ENCODE measurements at regions not wholly inside any gene's neighbourhood (a gene's known extent, or its start where the extent isn't known, plus 50 kb on each side); places are given as distances from the start of the nearest gene placed in this dataset.
"Not testable (repeated sequence)": the region's sequence is repeated elsewhere in the genome, so short reads cannot be mapped to it uniquely, and the experiment has no call there.

DNA sequence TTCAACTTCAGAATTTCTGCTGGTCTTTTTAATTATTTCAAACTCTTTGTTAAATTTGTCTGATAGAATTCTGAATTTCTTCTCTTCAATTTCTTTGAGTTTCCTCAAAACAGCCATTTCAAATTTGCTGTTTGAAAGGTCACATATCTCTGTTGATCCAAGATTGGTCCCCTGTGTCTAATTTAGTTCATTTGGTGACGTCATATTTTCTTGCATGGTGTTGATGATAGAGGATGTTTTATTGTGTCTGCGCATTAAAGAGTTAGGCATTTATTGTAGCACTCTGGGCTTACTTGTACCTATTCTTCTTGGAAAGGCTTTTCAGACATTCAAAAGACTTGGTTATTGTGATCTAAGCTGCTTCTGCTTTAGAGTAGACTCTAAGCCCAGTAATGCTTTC is 698.4 kb upstream of the LRRTM1 start:
- Histone ChIP-seq H3K9ac (ENCODE audit: low read depth, low read length) (no peak overlapping the region), H3K27me3 (ENCODE audit: control insufficient read depth, insufficient read depth, low read length) (no peaks in the 10 kb centered on the region), H3K4me1 (ENCODE audit: control insufficient read depth, insufficient read depth, low read length) (no peaks in the 10 kb centered on the region), H3K36me3 (ENCODE audit: control insufficient read depth, insufficient read depth, low read length) (no peaks in the 10 kb centered on the region), H3K9me3 (ENCODE audit: control insufficient read depth, insufficient read depth, low read length) (no peaks in the 10 kb centered on the region), H3K4me3 (ENCODE audit: low read depth, low read length) (no peak overlapping the region)

DNA sequence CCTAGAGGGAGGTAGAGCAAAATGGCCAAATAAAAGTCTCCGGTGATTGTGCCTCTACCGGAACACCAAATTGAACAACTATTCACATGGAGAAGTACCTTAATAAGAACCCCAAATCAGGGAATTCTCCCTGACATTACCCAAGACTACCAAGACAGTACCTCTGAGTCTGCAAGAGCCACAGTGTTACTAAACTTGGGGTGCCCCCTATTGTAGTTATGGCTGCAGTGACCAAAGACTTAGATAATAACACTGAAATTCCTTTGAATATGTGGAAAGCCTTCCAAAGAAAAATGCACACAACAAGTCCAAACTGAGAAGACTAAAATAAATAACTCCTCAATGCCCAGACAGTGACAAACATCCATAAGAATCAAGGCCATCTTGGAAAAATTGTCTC is 682.9 kb upstream of the LRRTM1 start:
- Histone ChIP-seq H3K9ac (ENCODE audit: low read depth, low read length) (no peak overlapping the region), H3K4me1 (ENCODE audit: control insufficient read depth, insufficient read depth, low read length) (no peaks in the 10 kb centered on the region), H3K4me3 (ENCODE audit: low read depth, low read length) (no peak overlapping the region), H3K36me3 (ENCODE audit: control insufficient read depth, insufficient read depth, low read length) (no peaks in the 10 kb centered on the region), H3K9me3 (ENCODE audit: control insufficient read depth, insufficient read depth, low read length) (no peaks in the 10 kb centered on the region), H3K27me3 (ENCODE audit: control insufficient read depth, insufficient read depth, low read length) (no peaks in the 10 kb centered on the region)

DNA sequence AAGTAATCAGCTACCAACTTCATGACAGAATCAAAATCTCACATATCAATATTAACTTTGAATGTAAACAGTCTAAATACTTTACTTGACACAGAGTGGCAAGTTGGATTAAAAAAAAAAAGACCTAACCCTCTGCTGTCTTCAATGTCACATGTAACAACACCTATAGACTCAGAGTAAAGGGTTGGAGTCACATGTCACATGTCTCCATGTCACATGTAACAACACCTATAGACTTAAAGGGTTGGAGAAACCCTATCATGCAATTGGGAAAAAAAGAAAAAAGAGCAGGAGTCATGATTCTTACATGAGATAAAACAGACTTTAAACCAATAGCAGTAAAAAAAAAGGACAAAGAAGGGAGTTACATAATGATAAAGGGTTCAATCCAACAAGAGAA is 665.3 kb upstream of the LRRTM1 start:
- H3K36me3 ChIP-seq (ENCODE audit: control insufficient read depth, insufficient read depth, low read length): no peaks in the 10 kb centered on the region
- no peaks in the 10 kb centered on the region for H3K27me3 ChIP-seq (ENCODE audit: control insufficient read depth, insufficient read depth, low read length)
- H3K9me3 ChIP-seq (ENCODE audit: control insufficient read depth, insufficient read depth, low read length): no peaks in the 10 kb centered on the region
- H3K4me3 ChIP-seq (ENCODE audit: low read depth, low read length): no peak overlapping the region
- no peak overlapping the region for H3K9ac ChIP-seq (ENCODE audit: low read depth, low read length)
- no peaks in the 10 kb centered on the region for H3K4me1 ChIP-seq (ENCODE audit: control insufficient read depth, insufficient read depth, low read length)

DNA sequence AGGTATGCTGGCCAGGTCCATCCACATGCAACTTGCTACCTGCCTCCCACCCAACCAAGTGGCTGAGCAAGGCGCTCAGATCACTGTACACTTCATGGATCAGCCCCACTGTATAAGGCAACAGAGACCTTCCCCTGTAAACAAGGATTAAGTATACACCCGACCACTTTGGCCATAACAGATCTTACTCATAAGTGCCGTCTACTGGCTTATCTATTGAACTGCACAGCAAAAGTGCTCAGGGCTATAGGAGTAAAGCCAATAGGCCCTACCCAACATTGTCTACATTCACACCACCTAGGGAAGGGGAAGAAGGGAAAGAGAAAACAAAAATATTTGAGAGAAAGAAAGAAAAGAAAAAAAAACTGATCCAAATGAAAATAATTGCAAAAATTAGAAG is 663.9 kb upstream of the LRRTM1 start:
- no peaks in the 10 kb centered on the region for H3K27me3 ChIP-seq (ENCODE audit: control insufficient read depth, insufficient read depth, low read length)
- no peaks in the 10 kb centered on the region for H3K4me1 ChIP-seq (ENCODE audit: control insufficient read depth, insufficient read depth, low read length)
- H3K36me3 ChIP-seq (ENCODE audit: control insufficient read depth, insufficient read depth, low read length): no peaks in the 10 kb centered on the region
- H3K4me3 ChIP-seq (ENCODE audit: low read depth, low read length): no peak overlapping the region
- no peak overlapping the region for H3K9ac ChIP-seq (ENCODE audit: low read depth, low read length)
- H3K9me3 ChIP-seq (ENCODE audit: control insufficient read depth, insufficient read depth, low read length): no peaks in the 10 kb centered on the region

DNA sequence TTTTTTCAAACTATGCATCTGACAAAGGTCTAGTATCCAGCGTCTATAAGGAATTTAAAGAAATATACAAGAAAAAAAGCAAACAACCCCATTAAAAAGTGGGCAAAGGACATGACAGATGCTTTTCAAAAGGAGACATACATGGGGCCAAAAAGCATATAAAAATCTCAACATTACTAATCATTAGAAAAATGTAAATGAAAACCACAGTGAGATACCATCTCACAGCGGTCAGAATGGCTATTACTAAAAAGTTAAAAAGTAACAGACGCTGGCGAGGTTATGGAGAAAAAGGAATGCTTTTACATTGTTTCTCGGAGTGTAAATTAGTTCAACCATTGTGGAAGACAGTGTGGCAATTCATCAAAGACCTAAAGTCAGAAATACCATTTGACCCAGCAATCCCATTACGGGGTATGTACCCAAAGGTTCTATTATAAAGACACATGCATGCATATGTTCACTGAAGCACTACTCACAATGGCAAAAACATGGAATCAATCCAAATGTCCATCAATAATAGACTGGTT is 643.1 kb upstream of the LRRTM1 start:
- H3K36me3 ChIP-seq (ENCODE audit: control insufficient read depth, insufficient read depth, low read length): no peaks in the 10 kb centered on the region
- no peak overlapping the region for H3K4me3 ChIP-seq (ENCODE audit: low read depth, low read length)
- no peak overlapping the region for H3K9ac ChIP-seq (ENCODE audit: low read depth, low read length)
- no peaks in the 10 kb centered on the region for H3K4me1 ChIP-seq (ENCODE audit: control insufficient read depth, insufficient read depth, low read length)
- H3K9me3 ChIP-seq (ENCODE audit: control insufficient read depth, insufficient read depth, low read length): no peaks in the 10 kb centered on the region
- no peaks in the 10 kb centered on the region for H3K27me3 ChIP-seq (ENCODE audit: control insufficient read depth, insufficient read depth, low read length)

DNA sequence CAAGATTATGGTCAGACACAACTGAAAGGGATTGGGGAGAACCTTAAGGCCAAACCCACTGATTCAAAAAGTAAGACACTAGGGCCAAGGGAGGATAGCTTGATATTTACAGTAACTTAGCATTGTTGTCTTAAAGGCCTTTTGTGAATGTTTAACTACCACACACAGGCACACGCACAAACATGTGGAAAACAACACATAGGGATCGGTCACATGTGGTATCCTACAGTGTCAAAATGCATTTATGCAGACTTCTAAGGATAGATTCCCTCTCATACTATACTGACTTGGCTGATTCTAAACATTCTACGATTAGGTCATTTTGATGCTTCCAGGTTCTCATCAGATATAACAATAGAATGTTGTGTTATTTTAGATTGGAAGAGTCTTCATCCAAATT is 638.9 kb upstream of the LRRTM1 start:
- Histone ChIP-seq H3K4me1 (ENCODE audit: control insufficient read depth, insufficient read depth, low read length) (no peaks in the 10 kb centered on the region), H3K9ac (ENCODE audit: low read depth, low read length) (no peak overlapping the region), H3K36me3 (ENCODE audit: control insufficient read depth, insufficient read depth, low read length) (no peaks in the 10 kb centered on the region), H3K27me3 (ENCODE audit: control insufficient read depth, insufficient read depth, low read length) (no peaks in the 10 kb centered on the region), H3K4me3 (ENCODE audit: low read depth, low read length) (no peak overlapping the region), H3K9me3 (ENCODE audit: control insufficient read depth, insufficient read depth, low read length) (no peaks in the 10 kb centered on the region)

DNA sequence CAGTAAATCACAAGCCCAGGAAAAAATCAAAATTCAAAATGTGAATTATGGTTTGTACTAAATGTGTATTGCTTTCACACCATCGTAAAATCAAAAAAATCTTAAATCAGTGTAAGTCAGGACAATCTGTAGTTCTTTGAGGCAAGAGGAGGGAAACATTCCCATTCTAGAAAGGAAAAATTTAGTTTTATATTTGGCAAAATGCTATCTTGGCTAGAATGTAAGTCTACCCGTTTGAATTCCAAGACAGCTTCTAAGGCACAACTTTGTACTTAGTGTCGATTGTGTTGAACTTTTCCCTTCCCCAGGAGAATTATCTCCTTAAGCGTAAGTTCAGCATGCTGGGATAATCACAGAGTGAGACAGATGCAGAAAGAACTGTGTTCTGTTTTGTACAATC is 638.2 kb upstream of the LRRTM1 start:
- Histone ChIP-seq H3K36me3 (ENCODE audit: control insufficient read depth, insufficient read depth, low read length) (no peaks in the 10 kb centered on the region), H3K4me3 (ENCODE audit: low read depth, low read length) (no peak overlapping the region), H3K4me1 (ENCODE audit: control insufficient read depth, insufficient read depth, low read length) (no peaks in the 10 kb centered on the region), H3K9me3 (ENCODE audit: control insufficient read depth, insufficient read depth, low read length) (no peaks in the 10 kb centered on the region), H3K27me3 (ENCODE audit: control insufficient read depth, insufficient read depth, low read length) (no peaks in the 10 kb centered on the region), H3K9ac (ENCODE audit: low read depth, low read length) (no peak overlapping the region)

DNA sequence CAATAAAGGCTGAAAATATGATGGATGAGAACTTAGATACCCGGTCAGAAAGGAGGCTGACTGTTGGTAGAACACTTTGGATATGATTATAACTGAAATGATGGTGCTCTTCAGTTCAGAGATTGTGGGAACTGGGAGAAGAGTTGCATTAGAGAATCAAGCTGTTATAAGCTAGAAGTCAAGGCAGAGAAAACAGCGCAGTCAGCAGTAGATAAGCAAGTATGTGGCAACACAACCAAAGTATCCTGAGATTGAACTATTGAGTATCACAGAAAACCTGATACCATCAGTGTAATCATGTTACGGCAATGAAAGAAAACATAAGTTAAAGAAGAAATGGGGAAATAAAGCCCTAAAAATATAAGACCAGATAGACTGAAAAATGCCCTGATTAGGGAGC is 633.9 kb upstream of the LRRTM1 start:
- H3K9ac ChIP-seq (ENCODE audit: low read depth, low read length): no peak overlapping the region
- H3K9me3 ChIP-seq (ENCODE audit: control insufficient read depth, insufficient read depth, low read length): no peaks in the 10 kb centered on the region
- H3K4me1 ChIP-seq (ENCODE audit: control insufficient read depth, insufficient read depth, low read length): no peaks in the 10 kb centered on the region
- H3K4me3 ChIP-seq (ENCODE audit: low read depth, low read length): no peak overlapping the region
- H3K36me3 ChIP-seq (ENCODE audit: control insufficient read depth, insufficient read depth, low read length): no peaks in the 10 kb centered on the region
- H3K27me3 ChIP-seq (ENCODE audit: control insufficient read depth, insufficient read depth, low read length): no peaks in the 10 kb centered on the region

DNA sequence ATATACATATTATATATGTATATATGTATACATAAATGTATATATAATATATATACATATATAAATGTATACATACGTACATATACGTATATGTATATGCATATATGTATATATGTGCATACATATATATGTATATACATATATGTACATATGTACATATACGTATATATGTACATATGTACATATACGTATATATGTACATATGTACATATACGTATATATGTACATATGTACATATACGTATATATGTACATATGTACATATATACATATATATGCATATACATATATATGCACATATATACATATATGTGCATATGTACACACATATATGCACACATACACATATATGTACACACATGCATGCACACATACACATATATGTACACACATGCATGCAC is 627.3 kb upstream of the LRRTM1 start:
- H3K9me3 ChIP-seq (ENCODE audit: control insufficient read depth, insufficient read depth, low read length); H3K4me3 ChIP-seq (ENCODE audit: low read depth, low read length); H3K4me1 ChIP-seq (ENCODE audit: control insufficient read depth, insufficient read depth, low read length); H3K36me3 ChIP-seq (ENCODE audit: control insufficient read depth, insufficient read depth, low read length); H3K9ac ChIP-seq (ENCODE audit: low read depth, low read length); H3K27me3 ChIP-seq (ENCODE audit: control insufficient read depth, insufficient read depth, low read length): not testable (repeated sequence)

DNA sequence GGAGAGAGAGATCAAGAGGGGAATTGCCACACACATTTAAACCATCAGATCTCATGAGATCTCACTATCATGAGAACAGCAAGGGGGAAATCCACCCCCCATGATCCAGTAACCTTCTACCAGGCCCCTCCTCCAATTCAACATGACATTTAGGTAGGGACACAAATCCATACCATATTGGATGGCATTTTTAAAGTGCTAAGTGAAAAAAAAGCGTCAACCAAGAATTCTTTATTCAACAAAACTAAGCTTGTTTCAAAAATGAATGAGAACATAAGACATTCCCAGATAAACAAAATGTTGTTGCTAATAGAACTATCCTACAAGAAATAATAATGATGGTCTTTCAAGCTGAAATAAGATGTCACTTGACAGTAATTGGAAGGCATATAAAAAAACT is 626.2 kb upstream of the LRRTM1 start:
- H3K4me3 ChIP-seq (ENCODE audit: low read depth, low read length): no peak overlapping the region
- H3K36me3 ChIP-seq (ENCODE audit: control insufficient read depth, insufficient read depth, low read length): no peaks in the 10 kb centered on the region
- no peaks in the 10 kb centered on the region for H3K9me3 ChIP-seq (ENCODE audit: control insufficient read depth, insufficient read depth, low read length)
- H3K27me3 ChIP-seq (ENCODE audit: control insufficient read depth, insufficient read depth, low read length): no peaks in the 10 kb centered on the region
- H3K4me1 ChIP-seq (ENCODE audit: control insufficient read depth, insufficient read depth, low read length): no peaks in the 10 kb centered on the region
- no peak overlapping the region for H3K9ac ChIP-seq (ENCODE audit: low read depth, low read length)

DNA sequence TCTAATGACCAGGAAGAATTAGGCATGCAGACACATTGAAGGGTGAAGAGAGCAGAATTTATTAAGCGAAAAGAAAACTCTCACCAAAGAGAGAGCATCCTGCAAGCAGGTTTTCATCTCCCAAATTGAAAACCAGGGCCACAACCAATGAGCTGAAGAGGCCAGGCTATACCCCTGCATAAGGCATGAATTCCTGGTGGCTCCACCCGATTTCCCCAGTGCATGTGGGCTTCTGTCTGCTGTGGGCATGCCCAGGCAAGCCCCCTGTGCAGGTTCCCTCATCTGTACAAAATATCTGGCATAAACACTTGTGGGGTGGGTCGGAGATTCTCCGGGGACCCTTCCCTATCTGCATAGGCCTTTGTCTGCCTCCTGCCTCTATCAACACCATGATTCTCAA is 621.6 kb upstream of the LRRTM1 start:
- no peak overlapping the region for H3K9ac ChIP-seq (ENCODE audit: low read depth, low read length)
- H3K36me3 ChIP-seq (ENCODE audit: control insufficient read depth, insufficient read depth, low read length): no peaks in the 10 kb centered on the region
- no peak overlapping the region for H3K4me3 ChIP-seq (ENCODE audit: low read depth, low read length)
- H3K9me3 ChIP-seq (ENCODE audit: control insufficient read depth, insufficient read depth, low read length): no peaks in the 10 kb centered on the region
- H3K4me1 ChIP-seq (ENCODE audit: control insufficient read depth, insufficient read depth, low read length): no peaks in the 10 kb centered on the region
- no peaks in the 10 kb centered on the region for H3K27me3 ChIP-seq (ENCODE audit: control insufficient read depth, insufficient read depth, low read length)

DNA sequence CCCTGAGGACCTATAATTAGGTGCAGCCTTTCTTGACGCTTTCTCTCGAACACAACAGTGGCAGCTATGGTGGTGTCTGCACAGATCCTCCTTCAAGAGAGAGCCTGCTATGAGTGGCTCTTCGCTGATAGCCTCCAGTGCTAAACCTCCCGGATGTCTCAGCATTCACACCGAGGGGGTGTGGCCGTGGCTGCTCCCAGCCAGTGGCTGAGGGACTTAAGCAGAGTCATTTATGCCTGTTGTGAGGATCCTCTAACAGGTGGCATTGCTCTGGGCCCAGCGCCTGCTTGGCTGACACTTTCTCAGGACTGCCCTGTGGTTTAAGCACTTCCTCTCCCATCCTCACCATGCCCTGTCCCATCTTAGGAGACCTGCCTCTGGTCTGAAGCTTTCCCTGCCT is 592.0 kb upstream of the LRRTM1 start:
- Histone ChIP-seq H3K9me3 (ENCODE audit: control insufficient read depth, insufficient read depth, low read length) (no peaks in the 10 kb centered on the region), H3K27me3 (ENCODE audit: control insufficient read depth, insufficient read depth, low read length) (no peaks in the 10 kb centered on the region), H3K9ac (ENCODE audit: low read depth, low read length) (no peak overlapping the region), H3K36me3 (ENCODE audit: control insufficient read depth, insufficient read depth, low read length) (no peaks in the 10 kb centered on the region), H3K4me1 (ENCODE audit: control insufficient read depth, insufficient read depth, low read length) (no peaks in the 10 kb centered on the region), H3K4me3 (ENCODE audit: low read depth, low read length) (no peak overlapping the region)

DNA sequence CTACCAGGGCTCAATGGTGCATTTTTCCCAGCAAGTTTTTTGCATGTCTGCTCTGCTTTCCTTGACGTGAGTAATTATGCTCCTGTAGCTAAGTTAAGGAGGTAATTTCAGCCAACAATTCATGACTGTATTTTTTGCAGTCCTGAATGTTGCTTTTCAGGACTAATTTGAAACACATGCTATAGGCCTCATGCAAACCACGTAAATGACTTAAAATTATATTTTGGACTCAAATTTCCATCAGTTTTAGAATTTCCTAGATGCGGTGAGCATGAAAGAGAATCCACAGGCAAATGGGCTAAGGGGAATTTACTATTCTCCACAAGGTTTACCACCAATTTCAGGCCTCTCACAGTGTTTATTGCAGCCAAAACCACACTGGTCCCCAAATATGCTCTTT is 589.9 kb upstream of the LRRTM1 start:
- H3K9me3 ChIP-seq (ENCODE audit: control insufficient read depth, insufficient read depth, low read length): no peaks in the 10 kb centered on the region
- H3K4me3 ChIP-seq (ENCODE audit: low read depth, low read length): no peak overlapping the region
- no peaks in the 10 kb centered on the region for H3K4me1 ChIP-seq (ENCODE audit: control insufficient read depth, insufficient read depth, low read length)
- no peak overlapping the region for H3K9ac ChIP-seq (ENCODE audit: low read depth, low read length)
- H3K36me3 ChIP-seq (ENCODE audit: control insufficient read depth, insufficient read depth, low read length): no peaks in the 10 kb centered on the region
- no peaks in the 10 kb centered on the region for H3K27me3 ChIP-seq (ENCODE audit: control insufficient read depth, insufficient read depth, low read length)
